GM18868 (cell line): ENCODE measurements at regions not wholly inside any gene's neighbourhood (a gene's known extent, or its start where the extent isn't known, plus 50 kb on each side); places are given as distances from the start of the nearest gene placed in this dataset.

Source experiments
- ATAC-seq: cut with Tn5 transposase; IDR thresholded peaks from one replicate; pipeline ENCODE4 v1.9.1; 2021; ENCODE audit warnings: mild to moderate bottlenecking, moderate library complexity; ENCODE audit not compliant: unreplicated experiment

DNA sequence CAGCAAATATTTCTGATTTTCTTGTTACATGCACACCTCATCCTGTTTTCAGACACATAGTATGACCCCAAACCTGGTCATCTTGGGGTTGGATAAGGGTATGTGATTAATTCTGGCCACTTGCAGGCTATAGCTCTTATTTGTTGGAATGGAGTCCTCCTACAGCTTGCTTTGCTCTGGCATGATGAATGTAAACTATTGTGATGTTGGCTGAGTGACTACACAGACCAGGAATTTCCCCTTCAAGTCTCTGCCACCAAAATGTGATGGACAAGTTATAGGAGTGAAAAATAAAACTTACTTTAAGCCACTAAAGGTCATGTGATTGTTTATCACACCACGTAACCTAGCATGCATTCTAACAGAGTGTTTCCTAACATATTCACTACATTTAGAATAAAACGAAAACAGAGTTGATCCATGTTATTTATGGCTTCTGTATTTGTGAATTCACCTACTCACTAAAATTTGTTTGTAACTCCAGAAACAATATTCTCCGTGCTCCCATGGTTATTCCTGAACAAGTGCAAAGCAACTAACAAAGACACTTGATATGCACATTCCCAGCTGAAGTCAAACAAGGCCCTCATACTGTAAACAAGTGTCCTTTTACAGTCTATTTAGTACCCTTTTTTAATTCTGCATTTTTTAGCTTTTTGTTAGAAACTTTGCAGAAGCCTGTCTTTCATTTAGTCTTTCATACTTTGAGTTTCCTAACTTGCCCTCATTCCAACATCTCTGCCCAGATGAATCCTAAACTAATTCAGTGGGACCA is 599.2 kb upstream of the PCDH15 start:
- no peak for ATAC-seq

DNA sequence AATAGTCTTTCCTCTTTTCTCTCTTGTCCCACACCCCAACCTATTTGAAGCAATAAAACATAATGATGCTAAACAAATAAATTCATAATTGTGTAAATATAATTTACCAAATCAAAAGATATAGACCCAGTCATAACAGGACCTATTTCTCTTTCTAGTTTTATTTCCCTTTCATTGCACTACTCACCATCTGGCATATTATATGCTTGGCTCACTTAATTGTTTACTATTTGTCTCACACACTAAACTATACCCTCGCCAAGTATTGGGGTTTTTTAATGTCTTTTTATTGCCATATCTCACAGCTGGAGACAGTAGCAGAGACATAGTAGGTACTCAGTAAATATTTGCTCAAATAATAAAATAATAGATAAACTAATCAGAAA is 597.5 kb upstream of the PCDH15 start:
- ATAC-seq: no peak

DNA sequence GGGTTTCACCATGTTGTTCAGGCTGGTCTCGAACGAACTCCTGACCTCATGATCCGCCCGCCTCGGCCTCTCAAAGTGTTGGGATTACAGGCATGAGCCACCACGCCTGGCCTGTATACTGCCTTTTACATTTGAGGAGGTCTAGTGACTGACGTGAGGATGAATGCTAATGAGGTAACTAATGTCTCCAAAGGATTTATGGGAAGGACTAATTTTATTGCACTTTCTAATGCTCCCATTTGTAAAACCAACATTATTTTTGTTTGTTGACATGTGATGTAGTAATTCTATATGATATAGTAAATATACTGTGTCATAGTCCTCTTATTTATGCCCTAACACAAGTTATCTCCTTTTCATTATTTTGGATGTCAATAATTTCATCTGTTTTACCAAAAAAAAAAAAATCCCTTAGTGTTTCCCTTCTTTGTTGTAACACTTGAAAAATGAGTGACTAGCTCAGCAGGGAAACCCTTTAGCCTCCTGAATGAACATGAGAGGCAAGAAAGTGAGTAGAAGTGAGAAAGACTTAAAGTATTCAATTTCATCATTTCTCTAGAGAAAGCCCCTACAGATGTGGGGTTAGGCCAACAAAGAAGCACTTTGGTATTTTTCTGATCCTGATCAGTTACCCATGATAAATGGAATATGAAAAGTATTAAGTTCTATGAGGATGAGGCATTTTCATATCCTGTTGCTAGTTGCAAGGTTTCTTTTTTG is 596.9 kb upstream of the PCDH15 start:
- no peak for ATAC-seq

DNA sequence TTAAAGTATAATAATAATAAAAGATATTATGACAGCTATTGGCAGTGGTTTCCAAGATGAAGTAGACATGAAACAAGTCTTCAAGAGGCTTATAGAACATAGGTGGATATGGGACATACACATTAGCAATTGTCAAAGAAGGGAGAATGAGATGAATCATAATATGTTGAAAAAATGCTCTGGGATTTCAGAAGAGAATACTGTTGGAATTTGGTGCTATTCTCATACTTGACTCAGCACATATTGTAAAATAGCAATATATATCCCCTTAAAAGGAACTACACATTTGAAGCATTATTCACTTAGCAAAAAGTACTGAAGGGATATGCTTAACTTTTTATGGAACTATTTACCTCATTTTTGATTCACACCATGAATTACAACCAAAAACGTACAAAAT is 577.2 kb upstream of the PCDH15 start:
- no peak for ATAC-seq

DNA sequence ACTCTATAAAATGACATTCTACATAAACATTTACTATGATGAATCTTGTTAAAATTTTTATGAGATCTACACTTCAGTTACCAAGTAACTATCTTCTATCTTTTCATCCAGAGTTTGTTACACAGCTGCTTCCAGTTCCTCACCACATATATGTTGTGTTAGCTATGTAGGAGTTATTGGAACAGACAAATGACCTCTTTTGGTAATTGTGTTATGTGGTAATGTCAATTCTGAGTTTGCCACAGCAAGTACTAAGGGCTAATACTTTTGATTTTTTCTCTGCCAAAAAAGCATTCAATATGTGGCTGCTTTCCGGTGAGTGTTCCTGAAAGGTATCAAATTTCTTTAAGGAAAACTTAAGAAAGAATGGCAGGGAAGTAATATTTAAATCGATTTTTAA is 573.9 kb upstream of the PCDH15 start:
- ATAC-seq: no peak

DNA sequence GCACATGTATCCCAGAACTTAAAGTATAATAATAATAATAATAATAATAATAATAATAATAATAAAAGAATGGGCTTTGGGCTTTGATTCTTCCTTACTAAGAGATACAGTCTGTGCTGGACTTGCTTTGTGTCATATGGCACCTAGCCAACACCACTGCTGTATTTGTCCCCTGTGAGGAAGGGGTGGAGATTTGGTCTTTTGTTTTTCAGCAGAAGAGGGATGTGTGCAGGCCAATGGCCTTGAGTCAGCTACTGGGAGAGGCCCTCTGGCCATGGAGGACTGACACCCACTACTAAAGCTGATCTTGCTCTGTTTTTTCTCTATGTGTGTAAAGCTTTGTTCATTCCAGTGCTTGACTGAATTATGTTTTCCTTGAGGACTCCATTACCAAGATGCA is 573.0 kb upstream of the PCDH15 start:
- ATAC-seq: no peak

DNA sequence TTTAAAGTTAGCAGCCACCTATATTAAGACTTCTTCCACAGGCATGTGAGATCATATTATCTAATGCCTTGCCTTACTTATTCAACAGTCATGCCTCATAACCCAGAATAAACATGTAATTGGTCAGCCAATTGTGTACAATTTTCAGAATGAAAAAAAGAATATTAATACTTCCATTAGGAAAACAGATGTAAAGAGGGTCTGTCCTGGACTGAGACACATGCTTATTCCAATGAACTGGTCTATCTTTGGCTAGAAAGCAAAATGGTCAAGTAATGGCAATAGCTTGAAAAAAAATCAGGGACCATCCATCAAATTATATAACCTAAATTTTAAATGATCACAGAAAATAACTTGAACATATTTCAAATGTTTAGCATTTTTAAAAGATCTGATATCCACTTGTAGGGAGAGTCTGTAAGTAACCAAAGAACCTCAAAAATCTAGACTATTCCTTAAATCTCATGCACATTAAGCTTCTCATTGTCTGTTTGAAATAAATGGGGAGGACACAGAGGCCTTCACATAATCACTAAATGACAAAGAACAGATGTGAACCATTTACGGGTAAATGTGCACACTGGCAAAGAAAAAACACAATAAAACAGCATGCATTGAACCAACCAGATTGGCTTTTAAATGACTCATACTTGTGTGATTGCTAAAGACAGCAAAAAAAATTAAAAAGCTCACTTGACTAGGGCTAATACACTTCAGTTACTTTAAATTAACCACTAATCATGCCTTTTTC is 568.8 kb upstream of the PCDH15 start:
- ATAC-seq: no peak

DNA sequence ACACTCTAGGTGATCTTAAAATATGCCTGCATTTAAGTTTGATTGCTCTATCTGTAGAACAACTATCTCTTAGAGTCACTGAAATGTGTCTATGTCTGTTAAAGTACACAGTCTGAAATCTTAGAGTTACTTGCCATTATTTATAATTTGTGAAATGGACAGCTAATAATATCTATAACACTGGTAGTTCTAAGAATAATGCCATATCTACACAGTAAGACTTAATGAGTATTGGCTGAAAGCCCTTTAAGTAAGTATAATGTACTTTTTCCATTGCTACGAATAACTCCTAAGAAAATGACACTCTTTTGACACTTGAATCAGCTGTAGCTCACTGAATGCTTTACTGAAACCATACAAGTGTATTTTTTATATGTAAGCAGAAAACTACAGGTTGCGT is 567.4 kb upstream of the PCDH15 start:
- no peak for ATAC-seq

DNA sequence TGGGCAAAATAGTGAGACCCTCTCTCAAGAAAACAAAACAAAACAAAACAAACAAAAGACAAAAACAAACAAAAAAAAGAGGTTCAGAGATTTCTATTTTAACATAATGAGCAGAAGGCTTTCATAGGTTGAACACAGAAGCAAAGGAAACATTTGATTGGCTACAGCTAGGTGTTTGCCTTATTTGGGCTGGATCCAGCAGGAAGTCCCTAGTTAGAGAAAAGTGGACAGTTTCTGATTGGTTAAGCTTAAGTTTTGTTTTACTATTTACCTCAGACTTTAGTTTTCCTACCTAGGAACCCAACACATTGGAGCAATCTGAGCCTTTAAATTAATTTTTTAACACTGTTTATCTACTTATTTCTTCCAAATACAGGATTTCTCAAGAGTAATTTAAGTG is 566.5 kb upstream of the PCDH15 start:
- ATAC-seq: no peak

DNA sequence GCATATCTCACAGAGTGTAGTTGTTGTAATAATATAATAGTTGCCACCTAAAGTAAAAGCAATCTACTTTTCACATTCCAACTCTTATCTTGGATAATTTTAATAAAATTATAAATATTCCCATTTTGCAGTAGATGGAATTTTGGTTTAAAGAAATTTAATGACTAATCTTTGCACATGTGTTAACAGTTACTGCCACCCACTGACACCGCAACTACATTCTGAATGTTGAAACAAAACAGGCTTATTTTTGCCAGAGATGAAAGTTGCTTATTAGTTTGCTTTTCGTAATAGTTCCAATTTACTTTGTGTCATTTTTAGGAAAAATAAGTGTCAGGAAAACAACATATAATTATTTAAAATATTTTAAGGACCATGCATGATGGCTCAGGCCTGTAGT is 557.5 kb upstream of the PCDH15 start:
- ATAC-seq: no peak

DNA sequence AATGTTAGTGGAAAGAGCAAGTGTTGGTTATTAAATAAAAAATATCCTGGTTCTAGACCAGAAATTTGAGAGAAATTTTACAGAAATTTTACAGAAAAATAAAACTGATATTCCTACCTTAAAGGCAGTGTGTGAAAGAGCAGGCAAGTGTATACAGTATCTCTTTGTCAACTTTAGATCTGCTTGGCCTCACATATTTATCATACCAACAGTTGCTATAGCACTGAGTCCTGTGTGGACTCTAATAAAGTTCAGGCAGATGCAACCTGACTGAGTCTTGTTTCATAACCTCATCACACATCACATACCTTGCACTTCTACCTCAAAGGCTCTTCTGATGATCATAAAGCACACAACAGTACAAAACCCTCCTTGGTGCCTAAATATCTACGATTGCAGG is 552.4 kb upstream of the PCDH15 start:
- ATAC-seq: no peak

DNA sequence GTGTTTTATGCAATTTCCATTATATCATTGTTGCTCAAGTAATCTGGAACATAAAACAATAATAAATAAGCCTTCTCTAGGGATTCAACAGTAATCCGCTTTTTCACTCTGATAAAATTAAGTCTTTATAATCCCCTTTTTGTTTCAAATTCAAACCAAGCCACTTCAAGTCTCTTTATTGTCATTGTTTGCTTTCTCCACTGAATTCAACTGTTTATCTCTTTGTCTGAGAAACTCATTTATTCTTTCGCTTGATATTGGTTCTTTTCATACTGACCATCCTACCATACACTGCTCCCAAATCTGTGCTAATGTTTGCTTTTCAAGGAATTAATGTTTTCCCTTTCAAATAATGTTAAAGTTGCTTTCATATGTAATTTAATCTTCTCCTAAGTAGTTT is 550.4 kb upstream of the PCDH15 start:
- no peak for ATAC-seq

DNA sequence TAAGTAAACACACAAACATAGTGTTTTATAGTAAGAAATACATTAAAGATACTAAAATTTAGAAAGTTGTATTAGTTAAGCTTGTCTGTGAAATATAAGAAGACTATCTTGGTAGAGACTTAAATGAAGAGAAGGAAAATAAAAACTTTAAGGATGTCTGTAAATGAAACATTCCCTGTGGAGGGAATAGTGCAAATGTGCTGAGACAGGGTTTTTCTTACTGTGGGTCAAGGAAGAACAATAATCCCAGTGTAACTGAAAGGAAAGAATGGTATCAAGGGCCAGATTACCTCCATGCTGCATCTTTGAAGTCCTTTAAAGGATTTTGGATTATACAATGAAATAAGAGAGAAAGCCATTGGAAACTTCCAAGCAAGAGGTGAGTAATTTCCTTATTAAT is 547.5 kb upstream of the PCDH15 start:
- ATAC-seq: no peak

DNA sequence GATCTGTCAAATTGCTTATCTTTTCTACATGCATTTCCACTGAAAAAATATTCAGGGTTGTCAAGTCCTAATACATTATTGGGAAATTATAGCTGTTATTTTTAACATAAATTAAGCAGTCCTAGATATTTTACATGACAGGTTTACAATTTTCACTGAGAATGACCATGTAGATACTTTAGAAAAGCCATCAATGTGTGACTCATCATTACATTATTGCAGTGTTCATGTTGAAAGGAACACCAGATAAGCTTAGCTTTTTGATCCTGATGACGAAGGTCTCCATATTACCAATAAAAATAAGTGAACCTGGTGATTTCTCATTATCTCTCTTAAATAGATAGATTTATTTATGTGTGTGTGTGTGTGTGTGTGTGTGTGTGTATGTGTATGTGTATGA is 529.5 kb upstream of the PCDH15 start:
- ATAC-seq: no peak

DNA sequence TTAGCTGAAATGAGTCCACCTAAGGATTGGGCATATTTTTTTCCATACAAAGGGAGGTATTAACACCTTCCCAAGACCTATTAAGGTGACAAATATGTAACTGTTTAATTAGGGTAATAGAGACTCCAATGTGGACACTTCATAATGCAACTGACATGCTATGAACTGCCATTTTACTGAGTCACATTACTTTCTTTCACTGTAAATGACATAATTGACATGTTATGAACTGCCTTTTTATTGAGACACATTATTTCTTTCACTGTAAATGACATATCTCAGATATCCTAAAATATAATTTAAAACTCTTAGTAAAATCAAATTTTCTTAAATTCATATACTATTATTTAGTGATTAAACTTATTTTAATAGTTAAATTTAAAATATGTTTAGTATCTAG is 528.8 kb upstream of the PCDH15 start:
- no peak for ATAC-seq

DNA sequence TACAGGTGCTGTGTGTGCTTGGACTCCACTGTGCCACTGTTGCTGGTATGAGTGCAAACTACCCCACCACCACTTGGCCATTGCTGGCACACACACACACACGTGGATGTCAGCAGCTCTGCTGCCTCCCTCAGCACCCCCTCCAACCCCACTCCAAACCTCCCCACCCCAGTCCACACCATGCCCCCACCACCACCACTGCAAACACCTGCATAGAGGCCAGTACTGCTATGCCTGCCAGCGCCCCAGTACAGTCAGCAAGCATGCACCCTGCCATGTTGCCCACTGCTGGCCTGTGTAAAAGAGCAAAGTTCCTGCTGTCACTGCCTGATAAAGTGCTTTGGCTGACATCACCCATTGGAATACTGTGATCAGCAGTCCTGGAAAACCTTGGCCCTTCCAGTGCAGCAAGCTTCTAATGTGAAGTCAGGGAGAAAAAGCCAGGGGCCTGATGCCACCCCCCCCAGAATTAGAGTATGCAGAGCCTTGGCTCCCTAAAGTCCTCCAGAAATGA is 519.2 kb upstream of the PCDH15 start:
- no peak for ATAC-seq

DNA sequence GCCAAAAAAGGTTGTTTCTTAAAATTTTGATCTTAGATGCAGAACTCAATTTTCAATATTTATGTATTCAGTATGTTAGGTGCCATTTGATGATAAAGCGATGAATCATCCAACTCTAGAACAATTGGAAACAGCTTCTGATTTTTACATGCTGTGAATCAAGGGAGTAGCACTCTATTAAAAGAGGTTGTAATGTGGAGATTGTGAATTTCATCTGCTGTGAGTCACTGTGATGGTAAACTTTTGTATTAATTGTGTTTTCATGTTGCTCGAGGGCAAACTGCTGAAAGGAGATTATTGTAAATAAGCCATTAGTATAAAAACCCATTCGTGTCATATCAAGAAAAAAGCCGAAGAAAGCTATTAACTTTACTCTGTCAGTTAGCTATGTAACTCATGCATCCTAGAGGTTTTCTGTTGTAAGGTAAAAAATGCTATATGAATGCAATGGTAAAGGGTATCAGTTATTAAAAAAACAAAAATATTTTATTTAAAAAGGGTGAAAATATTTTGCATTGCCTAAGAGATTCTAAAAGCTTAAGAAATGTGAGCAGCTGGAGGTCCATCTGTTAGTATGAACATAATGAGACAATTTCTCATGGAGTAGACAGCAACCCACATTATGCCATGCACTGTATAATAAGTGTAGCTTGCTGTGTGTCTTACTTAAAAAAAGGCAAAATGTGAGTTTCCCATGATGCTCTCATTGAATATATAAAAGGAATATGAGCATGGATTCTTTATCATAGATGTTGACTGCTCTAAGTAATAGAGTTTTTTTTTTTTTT is 511.0 kb upstream of the PCDH15 start:
- ATAC-seq: no peak

DNA sequence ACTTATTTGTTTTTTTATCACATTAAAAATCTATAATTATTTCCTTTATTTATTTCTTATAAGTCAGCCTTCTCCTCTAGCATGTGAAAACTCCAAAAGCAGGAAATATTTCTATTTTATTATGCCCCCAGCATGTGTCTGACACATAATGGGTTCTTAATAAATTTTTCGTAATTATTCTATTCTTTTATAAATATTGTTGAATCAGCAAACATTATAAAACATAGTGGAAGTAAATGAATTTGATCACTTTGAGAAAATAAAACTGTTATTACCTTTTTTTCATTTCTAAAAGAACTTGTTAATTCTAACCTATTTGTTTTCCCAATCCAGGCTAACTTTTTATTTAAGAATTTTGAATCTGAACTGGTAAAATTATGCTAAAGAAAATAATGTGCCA is 509.1 kb upstream of the PCDH15 start:
- no peak for ATAC-seq

DNA sequence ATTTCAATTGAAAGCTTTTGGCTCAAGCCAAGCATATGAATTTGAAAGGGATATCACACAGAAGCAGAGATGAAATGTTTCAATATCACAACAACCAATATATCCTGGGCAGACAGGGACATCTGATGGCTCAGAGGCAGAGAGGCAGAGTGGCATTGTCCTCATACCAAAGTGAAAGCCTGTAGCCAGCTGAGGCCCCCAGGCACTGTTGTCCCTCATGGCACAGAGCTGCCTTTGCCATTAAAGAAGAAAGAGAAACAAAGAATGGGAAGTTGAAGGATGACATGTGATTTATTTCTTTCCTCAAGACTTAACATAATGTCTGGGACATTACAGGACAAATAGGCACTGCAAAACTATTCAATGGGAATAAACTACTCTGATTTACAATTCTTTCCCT is 504.3 kb upstream of the PCDH15 start:
- no peak for ATAC-seq

DNA sequence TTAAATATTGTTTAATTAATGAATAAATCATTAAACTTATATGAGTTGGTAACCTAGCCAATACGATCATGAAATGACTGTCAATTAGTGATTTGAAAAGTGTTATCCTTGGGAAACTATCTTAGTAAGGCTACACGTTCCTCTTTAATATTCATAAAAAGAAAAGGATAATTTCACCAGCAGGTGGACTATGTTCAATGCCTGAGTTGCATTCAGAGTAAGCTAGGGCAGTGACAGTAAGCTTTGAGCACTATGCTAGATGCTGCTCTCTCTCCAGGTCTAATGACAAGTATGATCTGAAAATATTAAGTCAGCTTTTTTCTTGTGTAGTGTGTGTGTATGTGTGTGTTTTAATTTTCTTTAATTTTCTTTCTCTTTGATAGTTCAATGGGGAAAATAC is 486.3 kb upstream of the PCDH15 start:
- no peak for ATAC-seq

DNA sequence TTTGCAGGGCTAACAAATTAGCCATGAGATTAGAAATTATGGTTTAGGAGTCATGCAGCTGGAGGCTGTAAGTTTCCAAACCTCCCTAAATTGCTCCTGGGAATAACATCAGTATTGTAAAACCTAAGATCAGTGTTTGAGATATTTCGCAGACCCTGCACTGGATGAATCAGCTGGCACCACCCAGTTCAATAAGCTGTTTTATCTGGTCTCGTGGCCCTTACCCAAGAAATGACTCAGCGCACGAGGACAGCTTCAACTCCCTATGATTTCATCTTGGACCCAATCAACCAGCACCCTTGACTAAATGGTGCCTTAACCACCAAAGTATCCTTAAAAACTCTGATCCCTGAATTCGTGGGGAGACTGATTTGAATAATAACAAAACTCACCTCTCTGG is 482.0 kb upstream of the PCDH15 start:
- no peak for ATAC-seq
